Gastroesophageal sphincter (tissue), 3 donors: ENCODE measurements at regions not wholly inside any gene's neighbourhood (a gene's known extent, or its start where the extent isn't known, plus 50 kb on each side); places are given as distances from the start of the nearest gene placed in this dataset.

Source experiments
- CTCF ChIP-seq, 4 experiments: fragments of 200-600 bp in 2 of 4; fragments of 450-650 bp in 2 of 4; sonication (generic) in 1 of 4; IDR thresholded peaks; one replicate each; pipeline ENCODE4 v1.5.1; 2017 to 2019; ENCODE audit warnings: antibody characterized with exemption in 4 of 4, mild to moderate bottlenecking in 2 of 4, moderate library complexity in 2 of 4
- EP300 ChIP-seq: sonication (generic); formaldehyde crosslinking; IDR thresholded peaks from one replicate; pipeline ENCODE4 v1.6.1; 2017; ENCODE audit warnings: antibody characterized with exemption, mild to moderate bottlenecking
- POLR2A ChIP-seq, 2 donors: fragments of 450-650 bp; IDR thresholded peaks; one replicate each; pipeline ENCODE4 v1.6.1; 2017; ENCODE audit warnings: antibody characterized with exemption in 2 of 2, mild to moderate bottlenecking in 2 of 2, moderate library complexity in 1 of 2
- POLR2AphosphoS5 ChIP-seq: sonication (generic); formaldehyde crosslinking; IDR thresholded peaks from one replicate; pipeline ENCODE4 v1.6.1; 2017; ENCODE audit warnings: antibody characterized with exemption

GRCh38 chr2:107688135-107688534 lies 138.6 kb upstream of the RGPD4 start:
- TF ChIP-seq CTCF (IDR thresholded peaks at IDR 0.05): no peak
- TF ChIP-seq POLR2A (IDR thresholded peaks at IDR 0.05): no peak
- no peak for TF ChIP-seq POLR2AphosphoS5
- TF ChIP-seq EP300: no peak
